ENCODE measurements at regions not wholly inside any gene's neighbourhood (a gene's known extent, or its start where the extent isn't known, plus 50 kb on each side); places are given as distances from the start of the nearest gene placed in this dataset.

GRCh38 chr1:104084380-104084779 is 334.7 kb downstream of the AMY1C start:
- no peak overlapping the region for H3K14ac ChIP-seq (ENCODE audit: insufficient read depth, low read length)
- no peaks in the 10 kb centered on the region for H3K79me1 ChIP-seq (ENCODE audit: insufficient read depth, low read depth, low read length, poor library complexity, severe bottlenecking)
- H3K23me2 ChIP-seq (ENCODE audit: insufficient read length, low read depth, low read length, poor library complexity, severe bottlenecking), result no peaks in the 10 kb centered on the region
- H4K8ac ChIP-seq (replicated peaks; ENCODE audit: insufficient read length, low read depth, low read length), result no peak overlapping the region
- no peaks in the 10 kb centered on the region for H4K20me1 ChIP-seq (ENCODE audit: control insufficient read depth, insufficient read depth, insufficient read length)
- H3K23ac ChIP-seq (ENCODE audit: insufficient read length, low read depth, low read length), result no peak overlapping the region
- Mint-ChIP-seq H3K27me3 (ENCODE audit: low read depth) (no peaks in the 10 kb centered on the region), H3K27ac (no peak overlapping the region), H3K36me3 (ENCODE audit: insufficient read depth in 1 of 3, low read depth in 3 of 3) (no peaks in the 10 kb centered on the region), H3K9me3 (no peaks in the 10 kb centered on the region), H3K4me1 (peaks cover 11 to 16% of the 10 kb centered on the region in 2 experiments), H3K4me3 (no peak overlapping the region)
- no peak overlapping the region for H2BK120ac ChIP-seq (ENCODE audit: low read depth, low read length, poor library complexity, severe bottlenecking)
- no peaks in the 10 kb centered on the region for H3K27me3 ChIP-seq (ENCODE audit: insufficient read depth, low read length)
- no peak overlapping the region for H4K5ac ChIP-seq (ENCODE audit: insufficient read length, low read depth, low read length)
- no peaks in the 10 kb centered on the region for H3K9me3 ChIP-seq (ENCODE audit: control insufficient read depth, low read depth, low read length)
- peak; percentile 30 for DNase-seq
- no peak overlapping the region for H3K4ac ChIP-seq (ENCODE audit: low read depth, low read length)
- H2AFZ ChIP-seq (ENCODE audit: low read length), result no peak overlapping the region
- H3K4me2 ChIP-seq (ENCODE audit: insufficient read depth, insufficient read length, low read length), result no peak overlapping the region
- H4K91ac ChIP-seq (ENCODE audit: insufficient read length, low read depth, low read length), result no peak overlapping the region
- H3K27ac ChIP-seq (ENCODE audit: insufficient read length, low read depth, low read length), result no peak overlapping the region
- no CpG with 5 or more reads among the region's 3 CpGs for WGBS (ENCODE audit: extremely low coverage, insufficient read length, low lambda C conversion rate)
- H3K4me1 ChIP-seq (ENCODE audit: insufficient read depth, low read length), result peaks cover 4% of the 10 kb centered on the region; the same call in 1 of the 2 replicates
- H3K18ac ChIP-seq (ENCODE audit: insufficient read length, low read depth, low read length), result no peak overlapping the region
- H3T11ph ChIP-seq (ENCODE audit: low read length), result no peak overlapping the region
- H2BK20ac ChIP-seq (ENCODE audit: low read depth, low read length, poor library complexity, severe bottlenecking), result no peak overlapping the region
- H2BK15ac ChIP-seq (ENCODE audit: low read depth, low read length), result no peak overlapping the region
- no peak overlapping the region for H3K56ac ChIP-seq (ENCODE audit: insufficient read length, low read depth, low read length)
- H3K9ac ChIP-seq (ENCODE audit: extremely low read depth, insufficient read length, low read length), result no peak overlapping the region
- TF ChIP-seq CTCF (conservative IDR thresholded peaks at IDR 0.05), result no peak
- H3K79me2 ChIP-seq (ENCODE audit: insufficient read depth, low read length), result no peaks in the 10 kb centered on the region
- H2AK5ac ChIP-seq (ENCODE audit: insufficient read length, low read length), result no peak overlapping the region
- no peak overlapping the region for H2BK12ac ChIP-seq (ENCODE audit: insufficient read length, low read depth, low read length)
- H2BK5ac ChIP-seq (ENCODE audit: insufficient read length, low read length), result no peak overlapping the region

Data from H9 (cell line).